GM19463 (cell line): ENCODE measurements at regions not wholly inside any gene's neighbourhood (a gene's known extent, or its start where the extent isn't known, plus 50 kb on each side); places are given as distances from the start of the nearest gene placed in this dataset.

Source experiments
- ATAC-seq: cut with Tn5 transposase; IDR thresholded peaks from one replicate; pipeline ENCODE4 v1.9.1; 2021; ENCODE audit warnings: mild to moderate bottlenecking, moderate library complexity; ENCODE audit not compliant: unreplicated experiment

GRCh38 chr11:115896084-115896483, 391.9 kb upstream of the CADM1 start:
- no peak for ATAC-seq

- ATAC-seq, result no peak
These were observed 391.4 kb upstream of the CADM1 start for GRCh38 chr11:115895594-115895993.

- ATAC-seq, result no peak
These were observed 390.0 kb upstream of the CADM1 start for GRCh38 chr11:115894176-115894575.

DNA sequence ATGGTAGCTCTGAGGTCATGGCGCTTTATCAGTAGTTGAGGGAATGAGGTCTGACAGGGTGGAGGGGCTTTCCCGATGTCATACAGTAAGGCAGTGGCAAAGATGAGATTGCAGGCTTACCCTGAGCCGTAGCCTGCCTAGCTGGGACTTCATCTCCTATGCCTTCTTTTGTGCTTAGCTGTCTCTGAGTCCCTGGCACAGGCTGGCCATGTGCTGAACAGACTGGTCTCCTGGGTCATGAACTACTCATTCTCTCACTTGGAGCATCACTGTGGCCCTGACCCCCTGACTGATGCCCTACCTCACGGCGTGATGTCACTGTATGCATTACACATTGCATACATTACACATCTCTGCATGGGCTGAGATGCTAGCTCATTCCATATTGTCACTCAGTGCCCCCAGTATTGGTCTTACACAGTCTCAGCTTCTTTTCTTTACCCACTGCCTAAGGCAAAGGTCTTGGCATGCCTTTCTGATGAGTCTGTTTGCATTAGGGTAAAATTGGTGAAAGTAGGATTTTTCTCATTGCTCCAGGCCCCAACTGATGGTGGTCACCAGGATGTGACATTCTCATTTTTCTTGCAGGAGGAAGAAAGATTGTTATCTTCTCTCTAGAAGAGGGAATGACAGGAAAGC, 389.4 kb upstream of the CADM1 start:
- ATAC-seq, result no peak

GRCh38 chr11:115892016-115892415, 387.8 kb upstream of the CADM1 start:
- ATAC-seq, result no peak

DNA sequence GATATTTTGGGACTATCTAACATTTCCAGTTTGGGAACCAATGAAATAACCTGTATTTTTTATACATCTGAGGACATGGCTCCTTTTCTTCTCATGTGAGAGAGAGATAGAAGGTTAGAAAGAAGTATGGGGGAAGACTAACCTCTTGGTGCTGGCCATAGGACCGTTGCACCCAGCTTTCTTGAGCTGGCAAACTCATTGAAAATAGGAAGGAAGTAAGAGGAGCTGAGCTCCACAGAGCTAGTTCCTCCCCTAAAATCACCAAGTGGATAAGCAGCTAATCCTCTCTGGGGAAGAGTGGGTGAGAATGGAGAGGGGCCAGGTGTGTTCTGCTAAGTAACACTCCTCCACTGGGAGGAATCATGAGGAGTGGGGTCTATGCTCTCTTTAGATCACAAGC, 387.4 kb upstream of the CADM1 start:
- ATAC-seq, result no peak

DNA sequence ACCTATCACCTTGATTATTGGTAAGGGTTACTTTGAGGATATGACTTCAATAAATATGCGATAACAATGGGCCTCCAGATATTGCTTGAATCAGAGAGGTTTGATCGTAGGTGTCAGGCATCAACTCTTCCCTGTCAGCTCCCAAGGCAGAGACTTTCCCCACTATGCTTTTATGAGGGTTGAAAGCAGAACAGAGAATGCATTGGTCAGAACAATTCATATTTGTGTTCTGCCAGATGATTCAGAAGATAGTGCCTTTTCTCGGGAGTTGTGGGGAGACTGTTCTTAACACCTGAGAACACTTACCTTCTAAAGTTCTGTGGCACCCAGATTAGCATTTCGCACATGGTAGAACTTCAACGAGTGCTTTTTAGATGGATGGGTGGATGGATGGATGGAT, 386.3 kb upstream of the CADM1 start:
- ATAC-seq, result no peak

- no peak for ATAC-seq
These were observed 385.5 kb upstream of the CADM1 start for GRCh38 chr11:115889712-115890111.

- no peak for ATAC-seq
These were observed 383.5 kb upstream of the CADM1 start for GRCh38 chr11:115887727-115888126.

GRCh38 chr11:115887316-115887715, 383.1 kb upstream of the CADM1 start:
- no peak for ATAC-seq

- no peak for ATAC-seq
These were observed 382.2 kb upstream of the CADM1 start for GRCh38 chr11:115886422-115886733.

GRCh38 chr11:115885535-115886421, 381.6 kb upstream of the CADM1 start:
- ATAC-seq, result no peak

- ATAC-seq, result no peak
These were observed 380.8 kb upstream of the CADM1 start for GRCh38 chr11:115884800-115885534.

DNA sequence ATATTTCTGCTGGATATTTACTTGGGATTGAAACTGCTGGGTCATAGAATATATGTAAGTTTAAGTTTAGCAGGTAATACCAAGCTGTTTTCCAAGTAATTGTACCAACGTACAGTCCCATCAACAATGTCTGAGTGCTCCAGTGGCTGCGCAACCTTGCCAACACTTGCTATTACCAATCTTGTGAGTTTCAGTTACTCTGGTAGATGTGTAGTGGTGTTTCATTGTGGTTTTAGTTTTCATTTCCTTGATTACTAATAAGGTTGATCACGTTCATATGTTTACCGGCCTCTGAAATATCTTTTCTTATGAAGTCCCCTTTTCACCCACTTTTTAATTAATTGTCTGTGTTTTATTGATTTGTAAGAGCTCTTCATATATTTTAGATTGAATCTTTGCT, 370.6 kb upstream of the CADM1 start:
- peak; percentile 73 for ATAC-seq

DNA sequence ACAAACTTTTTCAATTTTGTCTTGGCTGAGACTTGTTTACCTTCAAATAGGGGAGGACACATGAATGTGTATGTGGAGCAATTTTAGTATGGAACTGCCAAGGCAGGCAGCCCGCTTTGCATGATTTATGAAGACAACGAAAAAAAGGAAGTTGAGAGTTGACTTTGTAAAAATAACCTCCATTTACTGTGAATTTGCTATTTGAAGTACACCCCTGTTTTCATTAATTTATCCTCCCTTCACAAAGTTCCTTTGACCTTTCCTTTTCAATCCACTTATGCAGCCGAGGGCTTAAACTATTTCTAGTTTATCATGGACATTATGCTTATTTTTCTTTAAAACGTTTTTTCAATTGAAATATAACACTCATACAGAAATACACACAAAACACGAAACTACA, 369.6 kb upstream of the CADM1 start:
- ATAC-seq, result no peak

DNA sequence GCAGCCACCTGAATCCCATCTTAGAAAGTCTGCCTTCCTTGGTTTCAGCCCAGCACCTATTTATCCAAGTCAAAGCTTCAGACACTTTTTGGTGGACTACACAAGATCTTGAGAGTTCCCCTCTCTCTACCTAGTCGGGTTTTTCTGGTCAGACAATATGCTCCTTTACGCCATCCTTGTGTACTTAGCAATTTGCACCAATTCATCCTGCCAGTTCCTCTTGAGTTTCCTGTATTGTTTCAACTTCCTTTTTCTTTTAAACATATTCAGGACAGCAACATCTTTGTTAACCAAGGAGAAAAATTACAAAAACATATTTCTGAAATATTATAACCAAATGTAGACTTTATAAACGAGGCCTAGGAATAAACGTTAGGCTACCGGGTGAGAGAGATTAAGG, 368.2 kb upstream of the CADM1 start:
- no peak for ATAC-seq

- no peak for ATAC-seq
These were observed 367.0 kb upstream of the CADM1 start for GRCh38 chr11:115871161-115871760.

- ATAC-seq, result peak; percentile 75
These were observed 365.7 kb upstream of the CADM1 start for GRCh38 chr11:115869780-115870431.

GRCh38 chr11:115869131-115869530, 364.9 kb upstream of the CADM1 start:
- no peak for ATAC-seq

DNA sequence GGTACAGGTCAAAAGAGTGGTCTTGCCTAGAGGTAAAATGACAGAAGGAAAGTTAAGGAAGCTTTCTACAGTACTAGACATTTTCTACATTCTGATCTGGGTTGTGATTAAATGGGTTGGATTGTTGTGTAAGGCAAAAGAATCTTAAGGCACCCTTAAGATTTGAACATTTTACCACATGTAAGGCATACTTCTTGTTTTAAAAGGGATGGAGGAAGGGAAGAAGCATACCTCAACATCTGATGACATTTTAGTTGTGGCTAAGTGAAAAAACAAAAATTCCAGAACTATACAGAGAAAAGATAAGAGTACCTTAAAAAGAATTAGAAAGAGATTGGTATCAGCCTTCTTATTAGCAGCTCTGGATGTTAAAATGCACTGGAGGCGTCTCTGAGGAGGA, 356.0 kb upstream of the CADM1 start:
- no peak for ATAC-seq

DNA sequence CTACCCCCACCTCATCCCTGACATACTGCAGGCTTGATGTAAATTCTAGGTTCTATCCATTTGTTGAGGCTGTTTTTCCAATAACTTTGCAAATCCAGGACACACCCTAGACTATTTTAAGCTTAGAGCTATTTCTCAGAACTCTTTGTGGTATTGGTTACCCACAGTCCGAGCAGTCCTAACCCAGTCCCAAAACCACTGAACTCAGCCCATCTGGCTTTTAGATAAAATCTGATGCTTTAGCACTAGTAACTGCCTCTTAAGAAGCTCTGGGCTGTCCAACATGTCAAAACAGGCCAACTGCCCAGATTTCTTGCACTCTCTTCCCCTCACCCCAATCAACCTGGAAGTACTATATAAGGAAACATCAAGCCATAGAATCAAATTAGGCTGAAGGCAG, 344.4 kb upstream of the CADM1 start:
- no peak for ATAC-seq
